Esophagus (tissue), 2 donors: ENCODE measurements at regions not wholly inside any gene's neighbourhood (a gene's known extent, or its start where the extent isn't known, plus 50 kb on each side); places are given as distances from the start of the nearest gene placed in this dataset.
"Not testable (repeated sequence)": the region's sequence is repeated elsewhere in the genome, so short reads cannot be mapped to it uniquely, and the experiment has no call there.

ENCODE experiments used
- H3K27ac ChIP-seq, 2 donors: one replicate each; pipeline ENCODE4 v1.5.1; 2013; ENCODE audit warnings: low read depth in 2 of 2, mild to moderate bottlenecking in 2 of 2, inconsistent platforms in 1 of 2, low read length in 1 of 2, moderate library complexity in 1 of 2
- H3K27me3 ChIP-seq, 2 donors: one replicate each; pipeline ENCODE4 v1.6.1; 2013; ENCODE audit warnings: low read length in 2 of 2, control low read depth in 1 of 2, mild to moderate bottlenecking in 1 of 2; ENCODE audit not compliant: insufficient read depth in 2 of 2, control insufficient read depth in 1 of 2
- H3K36me3 ChIP-seq, 2 donors: one replicate each; pipeline ENCODE4 v1.6.1; 2013; ENCODE audit warnings: low read length in 1 of 2; ENCODE audit not compliant: control insufficient read depth in 2 of 2, insufficient read depth in 2 of 2
- H3K4me1 ChIP-seq, 2 donors: one replicate each; pipeline ENCODE4 v1.6.1; 2013; ENCODE audit warnings: low read length in 1 of 2; ENCODE audit not compliant: control insufficient read depth in 2 of 2, insufficient read depth in 2 of 2
- H3K4me3 ChIP-seq, 2 donors: one replicate each; pipeline ENCODE4 v1.5.1; 2013; ENCODE audit warnings: low read length in 2 of 2, mild to moderate bottlenecking in 2 of 2, low read depth in 1 of 2, moderate library complexity in 1 of 2
- H3K9me3 ChIP-seq, 2 donors: one replicate each; pipeline ENCODE4 v1.6.1; 2013; ENCODE audit warnings: mild to moderate bottlenecking in 2 of 2, low read depth in 1 of 2, low read length in 1 of 2, moderate library complexity in 1 of 2; ENCODE audit not compliant: control insufficient read depth in 2 of 2, insufficient read depth in 1 of 2
- WGBS, 2 donors: extraction: QIAGEN DNeasy Blood & Tissue Kit; methylation state at CpG; one replicate each; pipeline ENCODE4 v1.1.7; 2013; 5-methylcytosine and 5-hydroxymethylcytosine counted together
- donor health status: healthy with polysubstance abuse.
- donor health status: Bipolar disorder and iron deficiency.

GRCh38 chr5:92147266-92147665 lies 764.1 kb upstream of the ARRDC3 start:
- WGBS, 2 donors, result 45 to 52% methylated on average over 3 of the region's 3 CpGs
- Histone ChIP-seq H3K9me3 (no peaks in the 10 kb centered on the region), H3K4me3 (no peak overlapping the region), H3K4me1 (no peaks in the 10 kb centered on the region), H3K36me3 (no peaks in the 10 kb centered on the region), H3K27me3 (no peaks in the 10 kb centered on the region), H3K27ac (no peak overlapping the region)

- no peak overlapping the region for H3K27ac ChIP-seq
- H3K4me3 ChIP-seq, result no peak overlapping the region
- no peaks in the 10 kb centered on the region for H3K9me3 ChIP-seq
- no peaks in the 10 kb centered on the region for H3K27me3 ChIP-seq
- H3K36me3 ChIP-seq, result no peaks in the 10 kb centered on the region
- no peaks in the 10 kb centered on the region for H3K4me1 ChIP-seq
- 69 to 75% methylated on average over 3 of the region's 3 CpGs for WGBS, 2 donors
These were observed 762.7 kb upstream of the ARRDC3 start for GRCh38 chr5:92145852-92146251.

GRCh38 chr5:92144824-92145223 lies 761.7 kb upstream of the ARRDC3 start:
- no peaks in the 10 kb centered on the region for H3K4me1 ChIP-seq
- H3K27me3 ChIP-seq, result no peaks in the 10 kb centered on the region
- H3K4me3 ChIP-seq, result no peak overlapping the region
- H3K27ac ChIP-seq, result no peak overlapping the region
- H3K36me3 ChIP-seq, result no peaks in the 10 kb centered on the region
- no peaks in the 10 kb centered on the region for H3K9me3 ChIP-seq
- WGBS, 2 donors, result 76 to 82% methylated on average over 3 of the region's 3 CpGs

GRCh38 chr5:92132294-92132908 lies 749.3 kb upstream of the ARRDC3 start:
- H3K36me3 ChIP-seq, H3K4me3 ChIP-seq, H3K27me3 ChIP-seq, H3K4me1 ChIP-seq, H3K9me3 ChIP-seq, H3K27ac ChIP-seq: not testable (repeated sequence)
- WGBS, 2 donors, result 79 to 86% methylated on average over 5 of the region's 5 CpGs

- Histone ChIP-seq H3K4me1 (no peaks in the 10 kb centered on the region), H3K4me3 (no peak overlapping the region), H3K27ac (no peak overlapping the region), H3K27me3 (no peaks in the 10 kb centered on the region), H3K9me3 (no peaks in the 10 kb centered on the region), H3K36me3 (no peaks in the 10 kb centered on the region)
- WGBS, 2 donors, result 61 to 74% methylated on average over 1 of the region's 1 CpG
These were observed 743.1 kb upstream of the ARRDC3 start for GRCh38 chr5:92126182-92126581.

- no peaks in the 10 kb centered on the region for H3K9me3 ChIP-seq
- H3K4me3 ChIP-seq, result no peak overlapping the region
- H3K27me3 ChIP-seq, result no peaks in the 10 kb centered on the region
- no peaks in the 10 kb centered on the region for H3K36me3 ChIP-seq
- no peak overlapping the region for H3K27ac ChIP-seq
- 77 to 92% methylated on average over 1 of the region's 1 CpG for WGBS, 2 donors
- H3K4me1 ChIP-seq, result no peaks in the 10 kb centered on the region
These were observed 736.0 kb upstream of the ARRDC3 start for GRCh38 chr5:92119110-92119509.

GRCh38 chr5:92106808-92107207 lies 723.7 kb upstream of the ARRDC3 start:
- Histone ChIP-seq H3K4me1 (no peaks in the 10 kb centered on the region), H3K4me3 (no peak overlapping the region), H3K9me3 (no peaks in the 10 kb centered on the region), H3K27me3 (no peaks in the 10 kb centered on the region), H3K36me3 (no peaks in the 10 kb centered on the region), H3K27ac (no peak overlapping the region)
- 40 to 59% methylated on average over 1 of the region's 1 CpG for WGBS, 2 donors

GRCh38 chr5:92104126-92104525 lies 721.0 kb upstream of the ARRDC3 start:
- Histone ChIP-seq H3K9me3 (no peaks in the 10 kb centered on the region), H3K4me1 (no peaks in the 10 kb centered on the region), H3K27me3 (no peaks in the 10 kb centered on the region), H3K36me3 (no peaks in the 10 kb centered on the region), H3K27ac (no peak overlapping the region), H3K4me3 (no peak overlapping the region)

GRCh38 chr5:92102313-92102712 lies 719.2 kb upstream of the ARRDC3 start:
- Histone ChIP-seq H3K27ac (no peak overlapping the region), H3K4me1 (no peaks in the 10 kb centered on the region), H3K9me3 (no peaks in the 10 kb centered on the region), H3K4me3 (no peak overlapping the region), H3K36me3 (no peaks in the 10 kb centered on the region), H3K27me3 (no peaks in the 10 kb centered on the region)
- WGBS, 2 donors, result 75 to 82% methylated on average over 3 of the region's 3 CpGs

GRCh38 chr5:92092239-92092638 lies 709.1 kb upstream of the ARRDC3 start:
- Histone ChIP-seq H3K27ac (no peak overlapping the region), H3K27me3 (no peaks in the 10 kb centered on the region), H3K36me3 (no peaks in the 10 kb centered on the region), H3K9me3 (no peaks in the 10 kb centered on the region), H3K4me3 (no peak overlapping the region), H3K4me1 (no peaks in the 10 kb centered on the region)
- WGBS, 2 donors, result 47 to 50% methylated on average over 1 of the region's 1 CpG
